ENCODE measurements at regions not wholly inside any gene's neighbourhood (a gene's known extent, or its start where the extent isn't known, plus 50 kb on each side); places are given as distances from the start of the nearest gene placed in this dataset.
"Not testable (repeated sequence)": the region's sequence is repeated elsewhere in the genome, so short reads cannot be mapped to it uniquely, and the experiment has no call there.

GRCh38 chr6:147651-148050 is 144.6 kb upstream of the DUSP22 start:
- H3K36me3 ChIP-seq (ENCODE audit: control insufficient read depth, insufficient read depth, low read length); H3K4me1 Mint-ChIP-seq; H3K4me3 ChIP-seq (ENCODE audit: low read depth, low read length); H3K27me3 Mint-ChIP-seq; H3K4me1 ChIP-seq (ENCODE audit: control insufficient read depth, insufficient read depth, low read length, poor library complexity, severe bottlenecking); H3K27ac ChIP-seq (ENCODE audit: insufficient read depth, low read length, poor library complexity, severe bottlenecking); H3K4me3 Mint-ChIP-seq; H3K9me3 ChIP-seq (ENCODE audit: control insufficient read depth in 2 of 2, low read length in 2 of 2); H3K27ac Mint-ChIP-seq; DNase-seq; H3K27me3 ChIP-seq (ENCODE audit: control insufficient read depth, insufficient read depth, low read length); H3K36me3 Mint-ChIP-seq; ATAC-seq (ENCODE audit: low read depth in 2 of 2); H3K9me3 Mint-ChIP-seq: not testable (repeated sequence)

- H3K9me3 ChIP-seq (ENCODE audit: control insufficient read depth in 2 of 2, low read length in 2 of 2); H3K4me1 Mint-ChIP-seq; H3K27ac Mint-ChIP-seq; H3K9me3 Mint-ChIP-seq; H3K27ac ChIP-seq (ENCODE audit: insufficient read depth, low read length, poor library complexity, severe bottlenecking); H3K36me3 ChIP-seq (ENCODE audit: control insufficient read depth, insufficient read depth, low read length); H3K4me3 Mint-ChIP-seq; H3K36me3 Mint-ChIP-seq; H3K27me3 ChIP-seq (ENCODE audit: control insufficient read depth, insufficient read depth, low read length); H3K27me3 Mint-ChIP-seq; H3K4me1 ChIP-seq (ENCODE audit: control insufficient read depth, insufficient read depth, low read length, poor library complexity, severe bottlenecking); H3K4me3 ChIP-seq (ENCODE audit: low read depth, low read length): not testable (repeated sequence)
- peak; percentile 31 to 86 (median 38) for DNase-seq
- ATAC-seq (ENCODE audit: low read depth in 2 of 2) = peak; percentile 67 to 80
These were observed 144.0 kb upstream of the DUSP22 start for GRCh38 chr6:148051-148984.

GRCh38 chr6:150147-150546 is 142.1 kb upstream of the DUSP22 start:
- H3K4me1 Mint-ChIP-seq; H3K27me3 ChIP-seq (ENCODE audit: control insufficient read depth, insufficient read depth, low read length); H3K27ac ChIP-seq (ENCODE audit: insufficient read depth, low read length, poor library complexity, severe bottlenecking); H3K36me3 ChIP-seq (ENCODE audit: control insufficient read depth, insufficient read depth, low read length); DNase-seq; H3K4me3 Mint-ChIP-seq; H3K9me3 ChIP-seq (ENCODE audit: control insufficient read depth in 2 of 2, low read length in 2 of 2); H3K27ac Mint-ChIP-seq; ATAC-seq (ENCODE audit: low read depth in 2 of 2); H3K9me3 Mint-ChIP-seq; H3K4me1 ChIP-seq (ENCODE audit: control insufficient read depth, insufficient read depth, low read length, poor library complexity, severe bottlenecking); H3K4me3 ChIP-seq (ENCODE audit: low read depth, low read length); H3K36me3 Mint-ChIP-seq: not testable (repeated sequence)
- H3K27me3 Mint-ChIP-seq = peaks cover 16% of the 10 kb centered on the region

GRCh38 chr6:152436-152835 is 139.9 kb upstream of the DUSP22 start:
- not testable (repeated sequence) for H3K27me3 ChIP-seq (ENCODE audit: control insufficient read depth, insufficient read depth, low read length); H3K4me3 ChIP-seq (ENCODE audit: low read depth, low read length); H3K9me3 ChIP-seq (ENCODE audit: control insufficient read depth in 2 of 2, low read length in 2 of 2); DNase-seq; H3K27ac ChIP-seq (ENCODE audit: insufficient read depth, low read length, poor library complexity, severe bottlenecking); H3K36me3 ChIP-seq (ENCODE audit: control insufficient read depth, insufficient read depth, low read length); ATAC-seq (ENCODE audit: low read depth in 2 of 2); H3K4me1 ChIP-seq (ENCODE audit: control insufficient read depth, insufficient read depth, low read length, poor library complexity, severe bottlenecking); H3K36me3 Mint-ChIP-seq; H3K4me3 Mint-ChIP-seq; H3K9me3 Mint-ChIP-seq; H3K27ac Mint-ChIP-seq
- peaks cover 6 to 23% (median 11%) of the 10 kb centered on the region in 4 donors for H3K4me1 Mint-ChIP-seq
- H3K27me3 Mint-ChIP-seq = peaks cover 29% of the 10 kb centered on the region

GRCh38 chr6:153026-153425 is 139.3 kb upstream of the DUSP22 start:
- not testable (repeated sequence) for H3K36me3 Mint-ChIP-seq; H3K9me3 Mint-ChIP-seq; H3K27ac ChIP-seq (ENCODE audit: insufficient read depth, low read length, poor library complexity, severe bottlenecking); H3K4me3 ChIP-seq (ENCODE audit: low read depth, low read length); H3K36me3 ChIP-seq (ENCODE audit: control insufficient read depth, insufficient read depth, low read length); H3K4me1 ChIP-seq (ENCODE audit: control insufficient read depth, insufficient read depth, low read length, poor library complexity, severe bottlenecking); ATAC-seq (ENCODE audit: low read depth in 2 of 2); DNase-seq; H3K27me3 ChIP-seq (ENCODE audit: control insufficient read depth, insufficient read depth, low read length); H3K4me3 Mint-ChIP-seq; H3K9me3 ChIP-seq (ENCODE audit: control insufficient read depth in 2 of 2, low read length in 2 of 2); H3K27ac Mint-ChIP-seq
- Mint-ChIP-seq H3K4me1 (peaks cover 6 to 24% (median 11%) of the 10 kb centered on the region in 4 donors), H3K27me3 (peaks cover 29% of the 10 kb centered on the region)

- DNase-seq, H3K4me3 Mint-ChIP-seq: not testable (repeated sequence)
- H3K27me3 Mint-ChIP-seq = peaks cover 33% of the 10 kb centered on the region
These were observed 138.4 kb upstream of the DUSP22 start for GRCh38 chr6:153867-154266.

GRCh38 chr6:154321-155092 is 137.8 kb upstream of the DUSP22 start:
- H3K4me3 ChIP-seq (ENCODE audit: low read depth, low read length); DNase-seq; H3K9me3 ChIP-seq (ENCODE audit: control insufficient read depth in 2 of 2, low read length in 2 of 2); H3K9me3 Mint-ChIP-seq; ATAC-seq (ENCODE audit: low read depth in 2 of 2); H3K27ac ChIP-seq (ENCODE audit: insufficient read depth, low read length, poor library complexity, severe bottlenecking); H3K36me3 Mint-ChIP-seq; H3K4me1 ChIP-seq (ENCODE audit: control insufficient read depth, insufficient read depth, low read length, poor library complexity, severe bottlenecking); H3K27ac Mint-ChIP-seq; H3K4me3 Mint-ChIP-seq; H3K27me3 ChIP-seq (ENCODE audit: control insufficient read depth, insufficient read depth, low read length); H3K36me3 ChIP-seq (ENCODE audit: control insufficient read depth, insufficient read depth, low read length): not testable (repeated sequence)
- H3K27me3 Mint-ChIP-seq = peaks cover 34% of the 10 kb centered on the region
- peaks cover 5 to 24% (median 11%) of the 10 kb centered on the region in 4 donors for H3K4me1 Mint-ChIP-seq

More at GRCh38 chr6:153867-154266, 138.4 kb upstream of the DUSP22 start:
- H3K4me1 Mint-ChIP-seq = peaks cover 6 to 24% (median 11%) of the 10 kb centered on the region in 4 donors
- not testable (repeated sequence) for H3K27ac Mint-ChIP-seq; H3K4me1 ChIP-seq (ENCODE audit: control insufficient read depth, insufficient read depth, low read length, poor library complexity, severe bottlenecking); H3K9me3 ChIP-seq (ENCODE audit: control insufficient read depth in 2 of 2, low read length in 2 of 2); H3K27me3 ChIP-seq (ENCODE audit: control insufficient read depth, insufficient read depth, low read length); H3K36me3 ChIP-seq (ENCODE audit: control insufficient read depth, insufficient read depth, low read length); H3K36me3 Mint-ChIP-seq; H3K4me3 ChIP-seq (ENCODE audit: low read depth, low read length); ATAC-seq (ENCODE audit: low read depth in 2 of 2); H3K9me3 Mint-ChIP-seq; H3K27ac ChIP-seq (ENCODE audit: insufficient read depth, low read length, poor library complexity, severe bottlenecking)
